HG03432 (cell line): ENCODE measurements at regions not wholly inside any gene's neighbourhood (a gene's known extent, or its start where the extent isn't known, plus 50 kb on each side); places are given as distances from the start of the nearest gene placed in this dataset.
"Not testable (repeated sequence)": the region's sequence is repeated elsewhere in the genome, so short reads cannot be mapped to it uniquely, and the experiment has no call there.

ENCODE experiments used
- ATAC-seq: cut with Tn5 transposase; IDR thresholded peaks from one replicate; pipeline ENCODE4 v1.9.1; 2021; ENCODE audit warnings: mild to moderate bottlenecking, moderate library complexity; ENCODE audit not compliant: unreplicated experiment

DNA sequence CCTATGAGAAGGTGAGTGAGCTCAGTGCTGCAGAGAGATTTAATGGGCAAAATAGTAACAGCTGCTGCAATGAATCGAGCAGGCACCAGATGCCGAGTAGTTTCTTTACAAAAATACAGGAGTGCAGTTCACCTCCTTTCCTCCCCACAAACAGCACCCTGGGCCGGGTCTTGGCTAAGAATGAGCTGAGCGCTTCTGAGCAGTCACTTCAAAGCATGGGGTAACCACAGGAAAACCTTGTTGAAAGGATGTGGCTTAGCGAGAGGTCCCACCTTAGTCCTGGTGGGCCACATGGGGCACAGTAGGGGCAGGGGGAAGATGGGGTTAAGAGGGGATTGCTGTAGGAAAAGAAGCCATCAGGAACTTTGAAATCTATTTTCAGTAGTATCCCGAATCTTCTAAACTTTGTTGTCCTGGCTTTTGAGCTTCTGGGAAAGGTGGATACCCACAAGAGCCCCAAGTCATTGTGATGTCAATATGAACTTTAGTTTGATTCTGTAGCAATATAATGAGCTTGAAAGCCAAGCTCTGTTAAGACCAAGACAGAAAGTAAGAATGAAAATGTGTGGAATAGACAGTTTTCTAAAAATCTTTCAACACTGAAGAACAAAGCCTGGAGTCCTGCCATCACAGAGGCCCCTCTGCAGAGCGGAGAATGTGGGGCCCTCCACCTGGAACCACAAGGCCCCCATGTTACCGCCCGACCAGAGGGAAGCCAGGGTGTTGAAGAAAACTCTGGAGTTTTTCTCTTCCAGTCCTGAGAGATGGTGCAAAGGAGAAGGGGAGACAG, 101.0 kb upstream of the ZNF236 start:
- ATAC-seq = no peak

DNA sequence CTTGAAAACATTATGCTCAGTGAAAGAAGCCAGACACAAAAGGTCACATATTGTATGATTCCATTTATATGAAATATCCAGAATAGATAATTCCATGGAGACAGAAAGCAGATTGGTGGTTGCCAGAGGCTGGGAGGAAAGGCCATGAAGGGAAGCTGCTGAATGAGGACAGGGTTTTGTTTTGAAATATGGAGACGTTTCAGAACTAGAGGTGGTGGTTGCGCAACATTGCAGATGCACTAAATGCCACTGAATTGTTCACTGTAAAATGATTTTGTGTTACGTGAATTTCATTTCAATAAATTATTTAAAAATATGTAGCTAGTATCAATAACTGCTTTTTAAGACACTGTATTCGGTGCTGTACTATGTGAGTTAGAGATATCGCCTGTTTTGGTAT, 101.7 kb upstream of the ZNF236 start:
- no peak for ATAC-seq

GRCh38 chr18:76715012-76715610, 107.2 kb upstream of the ZNF236 start:
- no peak for ATAC-seq

DNA sequence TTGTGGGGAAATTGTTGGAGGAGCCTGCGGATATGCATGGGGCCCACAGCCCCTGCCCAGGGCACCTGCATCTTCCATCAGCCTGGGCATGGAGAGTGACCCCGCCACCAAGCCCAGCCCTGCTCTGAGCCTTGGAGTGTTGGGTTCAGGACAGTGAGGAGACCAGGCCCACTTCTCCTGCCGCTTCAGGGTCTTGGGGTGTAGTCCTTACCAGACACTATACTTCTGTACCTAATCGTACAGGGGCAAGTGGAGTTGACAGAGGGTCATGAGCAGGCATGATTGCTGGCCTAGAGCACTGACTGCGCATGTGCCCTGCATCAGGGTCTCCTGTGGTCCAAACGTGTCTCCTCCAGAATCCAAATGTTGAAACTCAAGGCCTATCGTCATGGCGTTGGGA, 108.9 kb upstream of the ZNF236 start:
- ATAC-seq = no peak

DNA sequence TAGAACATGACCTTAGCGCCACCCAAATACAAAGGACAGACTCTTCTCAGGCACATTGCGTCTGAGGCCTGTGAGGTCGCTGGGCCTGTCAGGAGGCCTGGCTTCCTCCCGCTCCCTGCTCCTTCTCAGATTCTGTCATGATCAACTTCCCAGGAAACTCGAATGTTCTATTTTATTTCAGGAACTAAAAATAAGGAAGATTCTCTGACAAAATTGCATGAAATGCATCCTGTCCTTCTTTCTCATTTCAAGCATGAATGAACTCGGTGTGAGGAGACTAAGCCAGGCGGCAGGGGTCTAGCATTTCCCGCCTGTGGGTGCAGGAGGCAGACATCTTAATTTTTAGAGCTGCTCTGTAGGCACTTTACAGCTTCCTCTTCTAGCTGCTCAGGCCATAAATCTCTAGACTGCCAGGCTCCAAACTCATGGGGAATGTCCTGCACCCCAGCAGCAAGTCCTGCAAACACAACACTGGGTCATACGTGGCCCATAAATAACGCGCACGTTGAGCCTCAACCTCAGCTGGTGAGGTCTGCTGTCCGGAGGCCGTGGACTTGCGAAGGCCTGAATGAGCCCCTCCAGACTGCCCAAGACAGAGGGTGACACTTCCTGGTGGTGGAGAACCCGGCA, 109.7 kb upstream of the ZNF236 start:
- ATAC-seq = no peak

DNA sequence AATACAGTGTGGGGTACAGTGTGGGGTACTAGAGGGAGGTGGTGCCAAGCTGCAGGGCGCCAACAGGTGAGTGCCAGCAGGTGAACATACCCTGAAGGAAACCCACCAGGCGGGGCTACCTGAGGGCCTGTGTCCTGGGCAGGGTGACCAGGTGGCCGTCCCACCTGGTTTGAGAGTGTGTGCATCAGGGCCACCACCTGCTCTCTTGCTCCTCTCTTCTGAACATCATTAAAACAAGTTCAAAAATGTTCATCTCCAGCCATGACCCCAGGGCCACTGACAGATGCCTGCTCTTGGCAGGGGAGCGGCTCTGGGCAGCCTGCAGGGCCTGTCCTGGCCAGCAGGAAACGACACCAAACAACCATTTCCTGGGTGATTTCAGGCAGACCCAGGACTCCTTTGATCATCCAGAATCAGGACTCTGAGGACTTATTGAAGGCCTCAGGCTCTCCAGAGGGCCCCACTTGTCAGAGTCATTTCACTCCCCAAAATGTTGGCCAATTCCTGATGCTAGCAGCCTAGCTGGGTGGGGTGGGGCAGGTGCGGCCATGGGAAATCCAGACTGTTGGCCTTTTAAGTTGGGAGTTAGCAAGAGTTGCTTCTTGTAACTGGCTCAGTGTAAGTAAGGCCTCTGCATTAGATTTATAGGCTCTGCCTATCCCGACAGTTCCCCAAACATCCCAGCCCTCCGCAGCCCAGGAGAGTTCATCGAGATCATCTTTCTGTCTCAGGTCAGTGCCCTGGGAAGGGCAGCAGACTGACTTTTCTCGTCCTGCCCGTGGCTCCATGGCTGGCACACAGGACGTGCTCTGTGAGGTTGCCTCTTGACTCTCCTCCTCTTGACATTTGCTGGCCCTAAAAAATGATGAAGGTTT, 111.5 kb upstream of the ZNF236 start:
- ATAC-seq = no peak

- ATAC-seq = peak; percentile 74
These were observed 112.4 kb upstream of the ZNF236 start for GRCh38 chr18:76709659-76710645.

- no peak for ATAC-seq
These were observed 113.5 kb upstream of the ZNF236 start for GRCh38 chr18:76708722-76709353.

DNA sequence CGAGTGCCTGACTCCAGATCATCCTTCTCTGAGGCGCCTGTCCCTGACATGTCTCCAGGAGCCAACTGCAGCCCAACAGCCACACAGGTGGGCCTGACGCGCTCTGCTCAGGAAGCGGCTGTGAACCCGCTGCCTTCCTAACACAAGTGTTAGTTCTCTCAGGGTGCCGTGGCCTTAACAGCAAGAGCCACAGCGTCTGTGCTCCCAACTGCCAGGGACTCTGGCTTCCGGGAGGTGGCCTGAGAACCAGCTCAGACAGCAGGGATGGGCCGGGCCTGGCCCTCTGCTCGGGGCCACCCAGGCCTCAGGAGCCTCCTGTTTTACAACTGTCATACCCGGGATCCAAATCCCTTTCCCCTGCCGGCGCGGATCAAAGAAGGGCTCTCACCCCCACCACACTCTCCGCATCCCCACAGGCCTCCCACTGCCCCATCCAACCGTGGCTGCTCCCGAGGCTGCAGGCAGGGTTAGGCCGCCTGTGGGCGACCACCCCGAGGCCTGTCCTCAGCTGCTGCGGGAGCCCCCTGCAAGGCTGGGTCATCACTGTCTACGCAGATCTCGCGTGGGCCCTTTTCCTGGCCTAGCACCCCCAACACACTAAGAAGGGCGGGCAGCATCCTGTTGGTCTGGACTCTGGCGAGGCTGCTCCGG, 114.2 kb upstream of the ZNF236 start:
- ATAC-seq = no peak

DNA sequence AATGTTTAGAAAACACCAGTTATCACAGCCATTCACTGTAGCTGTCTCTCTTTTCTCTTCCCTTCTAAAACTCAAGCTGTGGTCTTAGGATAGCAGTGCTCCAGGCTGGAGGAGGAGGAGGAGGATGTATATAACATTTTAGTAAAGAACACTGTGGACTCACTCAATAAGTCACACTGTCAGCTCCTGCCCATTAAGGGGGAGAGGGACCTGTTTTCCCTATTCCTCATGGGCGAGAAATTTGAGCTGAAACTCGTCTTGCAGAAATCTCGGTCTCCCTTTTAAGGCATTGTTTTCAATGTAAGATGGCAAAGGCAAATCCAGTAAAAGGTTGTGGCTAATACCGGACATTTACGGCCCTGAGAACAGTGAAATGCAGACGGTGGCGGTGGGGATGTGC, 114.8 kb upstream of the ZNF236 start:
- no peak for ATAC-seq

- not testable (repeated sequence) for ATAC-seq
These were observed 117.8 kb upstream of the ZNF236 start for GRCh38 chr18:76704589-76704988.

- ATAC-seq = no peak
These were observed 122.4 kb upstream of the ZNF236 start for GRCh38 chr18:76699923-76700322.

DNA sequence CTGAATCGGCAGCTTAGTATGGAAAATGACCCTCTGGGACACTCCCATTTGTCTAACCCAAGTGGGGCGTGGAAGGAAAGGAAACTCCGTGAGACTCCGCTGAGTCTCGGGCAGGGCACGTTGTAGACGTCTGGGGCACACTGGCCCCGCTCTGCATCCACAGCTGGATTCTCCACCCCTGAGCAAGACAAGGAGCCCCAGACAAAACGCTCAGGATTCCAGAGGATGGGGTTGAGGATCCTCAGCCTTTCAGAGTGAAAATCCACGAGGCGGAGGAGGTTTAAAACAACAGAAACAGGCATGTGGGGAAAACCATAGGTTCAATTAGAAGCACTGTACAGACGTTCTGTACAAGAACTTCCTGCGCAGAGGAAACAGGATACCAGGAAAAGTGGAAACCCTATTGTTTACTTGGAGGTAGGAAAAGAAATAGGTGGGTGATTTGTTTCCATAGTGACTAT, 124.9 kb upstream of the ZNF236 start:
- ATAC-seq = no peak

GRCh38 chr18:76691800-76692199, 130.6 kb upstream of the ZNF236 start:
- ATAC-seq = no peak

GRCh38 chr18:76689646-76690264, 132.6 kb upstream of the ZNF236 start:
- no peak for ATAC-seq

GRCh38 chr18:76688724-76689472, 133.5 kb upstream of the ZNF236 start:
- no peak for ATAC-seq

GRCh38 chr18:76687304-76687962, 134.9 kb upstream of the ZNF236 start:
- ATAC-seq = peak; percentile 53
